Kasumi-1 (cell line): ENCODE measurements at regions not wholly inside any gene's neighbourhood (a gene's known extent, or its start where the extent isn't known, plus 50 kb on each side); places are given as distances from the start of the nearest gene placed in this dataset.

Experiments used
- DNase-seq, 2 experiments: peaks; one replicate each; lab custom pipeline; 2025; lab: John Stamatoyannopoulos, UW

DNA sequence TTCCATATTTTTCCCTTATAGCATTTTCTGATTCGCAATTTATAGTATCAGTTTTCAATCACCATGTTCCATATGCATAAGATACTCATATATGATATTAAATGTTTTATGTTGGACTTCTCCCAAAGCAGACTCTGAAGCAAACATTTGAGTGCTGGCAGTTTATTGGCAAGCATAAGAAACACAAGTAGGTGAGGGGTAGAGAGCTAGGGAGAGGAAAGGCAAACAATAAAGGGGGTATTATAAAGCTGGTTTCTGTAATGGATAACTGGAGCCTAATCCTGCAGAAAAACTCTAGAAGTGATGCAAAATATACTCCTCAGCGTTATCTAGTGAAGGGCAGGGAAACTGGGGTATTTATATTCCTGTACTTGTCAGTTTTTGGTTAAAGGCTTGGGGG is 491.5 kb upstream of the TGFBR2 start:
- DNase-seq, result no peak

DNA sequence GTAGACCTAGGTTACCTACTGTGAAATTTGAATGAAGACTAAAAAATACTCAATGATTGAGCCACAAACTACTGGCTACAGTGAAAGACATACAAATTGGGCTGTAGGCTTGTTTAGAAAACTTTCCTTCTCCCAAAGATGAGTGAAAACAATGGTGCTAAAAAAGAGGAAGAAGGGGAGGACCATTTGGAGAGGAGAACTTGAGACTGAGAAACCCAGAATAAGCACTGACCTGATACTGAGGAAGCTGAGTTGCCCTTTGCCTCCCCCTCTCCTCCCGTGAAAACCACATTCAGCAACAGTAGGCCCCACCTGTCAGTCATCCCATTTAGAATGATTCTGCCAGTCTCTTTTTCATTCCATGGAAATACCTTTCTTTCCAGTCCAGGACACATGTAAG is 484.0 kb upstream of the TGFBR2 start:
- peak; percentile 38 to 46 for DNase-seq

DNA sequence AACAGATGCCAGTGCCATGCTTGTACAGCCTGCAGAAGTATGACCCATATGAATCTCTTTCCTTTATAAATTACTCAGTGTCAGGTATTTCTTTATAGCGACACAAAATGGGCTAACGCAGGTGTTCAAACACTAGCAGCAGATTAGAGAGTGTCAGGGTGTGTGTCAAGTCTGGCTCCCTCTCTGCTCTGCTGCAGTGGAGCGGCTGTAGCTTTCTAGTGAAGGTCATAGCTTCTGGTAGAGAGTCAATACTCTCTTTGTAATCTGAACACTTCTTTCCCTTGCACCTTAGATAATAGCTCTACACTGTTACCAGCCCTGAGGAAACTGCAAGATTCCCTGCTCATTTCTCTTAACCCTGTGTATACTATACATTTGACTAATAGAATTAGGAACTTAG is 483.2 kb upstream of the TGFBR2 start:
- DNase-seq, result no peak

DNA sequence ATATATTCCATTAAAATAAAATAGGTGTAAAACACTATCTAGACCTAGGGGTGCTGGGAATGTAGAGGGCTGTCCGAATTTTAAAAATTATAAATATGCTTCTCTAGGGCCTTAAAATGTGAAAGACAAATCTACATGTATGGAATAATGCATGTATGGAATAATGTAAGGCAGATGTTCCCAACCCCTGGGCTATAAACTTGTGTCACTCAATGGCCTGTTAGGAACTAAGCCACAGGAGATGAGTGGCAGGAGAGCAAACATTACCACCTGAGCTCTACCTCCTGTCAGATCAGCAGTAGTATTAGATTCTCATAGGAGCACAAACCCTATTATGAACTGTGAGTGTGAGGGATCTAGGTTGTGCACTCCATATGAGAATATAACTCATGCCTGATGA is 482.6 kb upstream of the TGFBR2 start:
- DNase-seq, result no peak

DNA sequence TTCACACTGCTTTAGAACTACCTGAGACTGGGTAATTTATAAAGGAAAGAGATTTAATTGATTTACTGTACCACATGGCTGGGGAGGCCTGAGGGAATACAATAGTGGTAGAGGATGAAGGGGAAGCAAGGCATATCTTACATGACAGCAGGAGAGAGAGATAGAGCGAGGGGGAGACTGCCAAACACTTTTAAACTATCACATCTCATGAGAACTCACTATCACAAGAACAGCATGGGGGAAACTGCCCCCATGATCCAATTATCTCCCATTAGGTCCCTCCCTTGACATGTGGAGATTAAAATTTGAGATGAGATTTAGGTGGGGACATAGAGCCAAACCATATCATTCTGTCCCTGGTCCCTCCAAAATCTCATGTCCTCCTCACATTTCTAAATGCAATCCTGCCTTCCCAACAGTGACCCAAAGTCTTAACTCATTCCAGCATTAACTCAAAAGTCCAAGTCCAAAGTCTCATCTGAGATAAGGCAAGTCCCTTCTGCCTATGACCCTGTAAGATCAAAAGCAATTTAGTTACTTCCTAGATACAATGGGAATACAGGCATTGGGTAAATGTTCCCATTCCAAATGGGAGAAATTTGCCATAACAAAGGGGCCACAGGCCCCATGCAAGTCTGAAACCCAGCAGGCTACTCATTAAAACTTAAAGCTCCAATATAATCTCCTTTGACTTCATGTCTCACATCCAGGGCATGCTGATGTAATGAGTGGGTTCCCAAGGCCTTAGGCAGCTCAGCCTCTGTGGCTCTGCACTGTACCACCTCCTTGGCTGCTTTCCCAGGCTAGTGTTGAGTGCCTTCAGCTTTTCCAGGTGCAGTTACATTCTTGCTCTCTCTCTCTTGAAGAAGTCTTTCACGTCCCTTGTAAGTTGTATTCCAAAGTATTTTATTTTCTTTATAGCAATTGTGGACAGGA is 481.7 kb upstream of the TGFBR2 start:
- no peak for DNase-seq

DNA sequence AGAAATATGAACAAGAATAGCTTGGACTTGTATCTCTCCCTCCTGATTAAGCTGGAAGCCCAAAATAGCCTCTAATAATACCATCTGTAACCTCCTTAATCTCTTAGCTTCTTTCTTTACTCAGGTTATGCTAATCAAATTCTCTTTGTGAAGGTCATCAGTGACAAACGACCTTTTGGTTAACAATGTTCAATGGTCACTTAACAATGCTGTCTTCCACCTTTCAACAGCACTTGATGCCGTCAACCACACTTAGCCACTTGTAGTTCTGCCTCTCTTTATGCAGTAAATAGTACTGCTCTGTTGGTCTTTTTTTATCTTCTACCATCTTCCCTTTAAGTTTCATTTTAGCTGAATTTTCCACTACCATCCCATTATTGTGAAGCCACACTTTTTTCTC is 476.6 kb upstream of the TGFBR2 start:
- DNase-seq, result no peak

DNA sequence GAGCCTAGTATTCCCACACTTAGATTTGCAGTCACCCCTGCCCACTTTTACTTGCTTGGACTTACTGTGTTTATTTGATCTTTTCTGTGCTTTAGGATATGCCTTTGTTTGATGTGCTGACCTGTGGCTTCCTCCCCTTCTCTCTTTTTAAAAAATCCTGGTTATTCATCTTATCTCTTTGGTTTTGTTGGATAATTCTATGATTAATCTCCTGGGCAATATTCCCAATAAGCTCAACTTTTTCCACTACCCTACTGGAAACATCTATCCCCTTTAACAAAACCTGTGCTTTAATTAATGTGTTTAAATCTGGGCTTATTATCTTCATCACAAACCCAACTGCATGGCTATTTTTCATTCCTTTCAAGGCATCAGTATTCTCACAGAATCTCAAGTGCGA is 476.0 kb upstream of the TGFBR2 start:
- DNase-seq, result no peak

DNA sequence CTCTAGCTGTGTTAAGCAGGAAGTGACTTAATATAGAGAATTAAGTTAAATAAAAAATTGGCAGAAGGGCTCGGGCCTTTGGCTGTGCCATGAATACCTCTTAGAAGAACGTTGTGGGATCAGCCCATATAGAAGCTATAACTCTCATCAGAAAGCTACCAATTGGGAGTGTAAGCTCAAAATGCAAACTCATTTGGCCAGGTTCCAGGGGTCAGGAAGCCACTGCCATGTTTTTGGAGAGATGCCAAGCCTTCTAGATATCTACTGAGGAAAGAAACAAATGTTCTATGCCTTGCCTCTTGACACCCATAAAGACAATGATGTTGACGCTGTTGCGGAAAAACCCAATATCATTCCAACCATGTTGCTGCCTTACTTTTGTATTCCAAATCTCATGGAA is 475.2 kb upstream of the TGFBR2 start:
- DNase-seq, result no peak

DNA sequence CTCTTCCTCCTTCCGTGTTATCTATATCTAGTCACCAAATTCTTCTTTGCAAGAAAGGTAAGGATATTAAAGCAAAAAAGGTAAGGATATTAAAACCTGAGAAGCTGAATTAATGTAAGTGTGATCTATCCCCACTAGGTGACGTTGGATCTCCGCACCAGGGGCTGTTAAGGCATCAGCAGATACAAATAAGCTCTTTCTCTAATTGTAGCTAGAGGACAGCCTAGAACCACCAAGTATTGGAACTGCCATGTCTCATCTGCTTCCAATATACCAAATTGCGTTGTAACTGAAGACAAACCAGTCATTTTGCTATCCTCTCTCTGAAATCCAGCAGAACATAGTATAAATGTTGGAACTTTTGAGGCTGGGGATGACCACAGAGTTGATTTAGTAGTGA is 471.2 kb upstream of the TGFBR2 start:
- no peak for DNase-seq

DNA sequence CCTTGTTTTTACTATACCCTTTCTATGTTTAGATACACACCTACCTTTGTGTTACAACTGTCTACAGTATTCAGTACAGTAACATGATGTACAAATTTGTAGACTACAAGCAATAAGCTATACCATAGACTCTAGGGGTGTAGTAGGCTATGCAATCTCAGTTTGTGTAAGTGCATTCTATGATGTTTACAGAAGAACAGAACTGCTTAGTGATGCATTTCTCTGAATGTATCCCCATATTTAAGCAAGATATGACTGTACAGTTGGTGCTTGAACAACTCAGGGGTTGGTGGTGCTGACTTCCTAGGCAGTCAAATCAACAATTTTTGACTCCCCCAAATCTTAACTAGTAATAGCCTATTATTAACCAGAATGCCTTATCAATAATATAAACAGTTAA is 467.1 kb upstream of the TGFBR2 start:
- DNase-seq, result no peak

DNA sequence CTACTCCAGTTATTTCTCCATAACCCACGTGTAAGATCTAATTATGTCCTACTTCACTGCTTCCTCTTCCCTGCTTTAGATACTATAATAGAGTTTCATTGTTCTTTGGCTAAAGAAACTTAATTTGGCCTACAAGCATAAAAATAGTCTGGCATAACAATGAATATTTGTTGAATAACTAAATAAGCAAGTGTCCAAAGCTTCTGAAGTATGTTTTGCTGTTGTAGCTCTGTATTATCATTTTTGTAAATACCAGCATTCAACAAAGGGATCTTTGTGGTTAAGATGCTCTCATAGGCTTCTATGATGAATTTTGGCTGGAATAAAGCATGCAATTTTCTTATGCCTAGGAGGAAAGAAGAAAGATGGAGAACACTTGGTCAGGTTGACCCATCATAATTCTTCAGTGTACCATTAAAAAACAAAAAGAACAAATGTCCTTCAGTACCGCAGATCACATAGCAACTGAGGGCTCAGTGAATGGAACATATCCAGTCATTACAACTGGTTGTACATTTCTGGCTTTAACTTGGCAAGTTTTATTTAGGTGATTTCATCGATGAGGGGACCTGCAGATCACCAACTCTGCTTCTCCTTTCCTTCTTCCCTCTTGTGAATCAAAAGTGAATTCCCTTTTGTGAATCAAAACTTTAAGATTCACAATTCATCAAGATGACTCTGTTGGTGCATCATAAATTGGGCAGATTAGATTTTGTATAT is 465.9 kb upstream of the TGFBR2 start:
- DNase-seq, result no peak

DNA sequence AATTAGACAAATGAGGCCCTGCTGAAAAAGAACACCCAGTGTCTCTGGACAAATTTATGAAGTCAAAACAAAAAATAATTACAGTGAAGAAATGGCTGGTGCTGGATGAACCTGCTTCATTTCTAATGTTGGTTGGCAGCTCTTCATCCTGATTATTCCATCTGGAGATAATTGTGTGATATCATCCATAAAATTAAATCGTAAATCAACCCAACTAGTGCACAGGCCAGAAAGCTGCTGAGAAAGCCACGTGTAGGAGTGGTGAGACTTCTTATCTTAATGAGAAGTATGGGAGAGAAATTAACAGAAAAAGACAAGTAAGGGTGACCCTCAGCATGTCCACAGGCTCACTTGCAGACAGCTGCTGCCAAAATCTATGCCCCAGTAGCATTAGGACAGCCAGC is 465.2 kb upstream of the TGFBR2 start:
- DNase-seq, result no peak

DNA sequence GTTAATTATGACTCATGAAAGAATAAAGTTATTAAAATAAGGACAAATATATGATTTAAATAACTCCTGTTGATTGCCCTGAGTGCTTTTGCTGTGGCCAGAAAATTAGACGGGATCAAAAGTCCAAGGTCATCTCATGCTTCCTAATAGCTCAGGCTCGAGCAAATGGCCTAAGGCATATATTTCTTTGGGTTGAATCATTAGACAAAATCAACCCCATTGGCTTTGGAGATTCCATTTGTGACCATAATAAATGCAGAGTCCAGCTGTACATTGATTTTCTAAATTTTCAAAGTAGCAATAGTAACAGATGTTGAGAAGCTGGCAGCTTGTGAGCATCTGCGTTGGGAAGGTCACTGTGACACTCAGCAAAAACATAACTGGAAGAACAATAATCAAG is 464.5 kb upstream of the TGFBR2 start:
- no peak for DNase-seq

DNA sequence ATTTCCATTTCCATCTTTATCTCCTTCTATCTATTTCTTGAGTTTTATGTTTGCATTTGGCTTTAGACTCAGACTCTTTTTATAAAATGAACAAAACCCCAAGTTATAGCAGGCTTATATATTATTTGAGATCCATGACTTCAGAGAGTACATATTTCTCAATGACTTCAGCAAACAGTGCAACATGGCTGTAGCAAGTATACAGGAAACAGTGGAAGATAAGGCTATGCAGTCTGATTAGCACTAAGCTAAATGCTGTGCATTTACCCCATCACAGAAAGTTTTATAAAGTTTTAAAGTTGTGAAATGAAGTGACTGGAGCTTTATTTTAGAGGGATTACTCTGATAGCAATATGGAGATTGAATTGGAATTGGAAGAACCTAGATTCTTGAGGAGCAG is 463.5 kb upstream of the TGFBR2 start:
- DNase-seq, result no peak

DNA sequence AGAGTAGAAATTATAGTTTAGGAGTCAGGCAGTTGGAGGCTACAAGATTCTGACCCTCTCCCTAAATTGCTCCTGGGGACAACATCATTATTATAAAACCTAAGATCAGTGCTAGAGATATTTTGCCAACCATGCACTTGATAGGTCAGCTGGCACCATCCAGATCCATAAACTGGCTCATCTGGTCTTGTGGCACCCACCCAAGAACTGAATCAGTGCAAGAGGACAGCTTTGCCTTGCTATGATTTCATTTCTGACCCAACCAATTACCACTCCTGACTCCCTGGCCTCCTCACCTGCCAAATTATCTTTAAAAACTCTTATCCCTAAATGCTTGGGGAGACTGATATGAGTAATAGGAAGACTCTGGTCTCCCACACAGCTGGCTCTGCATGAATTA is 461.1 kb upstream of the TGFBR2 start:
- no peak for DNase-seq

DNA sequence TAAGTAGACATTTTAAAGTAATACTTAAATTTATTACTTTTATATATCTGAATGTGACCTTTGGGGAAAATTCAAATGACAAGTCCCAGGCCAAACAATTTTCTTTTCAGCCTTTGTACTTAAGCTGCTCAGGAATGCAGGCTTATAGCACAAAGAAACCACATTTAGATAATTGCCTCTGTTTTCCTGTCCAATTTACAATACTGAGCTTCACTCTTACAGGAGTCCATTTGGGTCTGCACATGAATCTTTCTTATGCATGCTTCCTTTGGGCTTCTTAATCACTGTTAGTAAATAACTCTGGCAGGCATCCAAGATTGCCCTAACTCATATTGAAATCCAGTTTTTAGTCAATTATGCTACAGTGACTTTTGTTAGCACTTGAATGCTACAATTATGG is 459.4 kb upstream of the TGFBR2 start:
- DNase-seq, result no peak

DNA sequence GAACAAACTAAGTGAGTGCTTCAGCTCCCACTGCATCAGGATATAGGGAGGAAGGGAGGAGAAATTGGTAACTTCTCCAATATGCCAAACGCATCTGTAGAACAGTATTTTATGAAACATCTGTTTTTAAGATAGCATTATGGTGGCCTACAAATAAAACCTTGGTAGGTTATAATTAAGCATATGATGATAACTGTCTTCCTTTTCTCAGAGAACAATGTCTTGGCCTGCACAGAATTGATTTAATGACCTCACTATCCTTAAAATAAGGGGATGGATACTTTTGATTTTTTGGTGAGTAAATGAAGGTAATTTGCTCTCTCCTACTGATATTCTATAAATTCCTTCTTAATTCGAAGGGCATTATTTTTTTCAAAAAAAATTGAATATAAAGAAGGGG is 451.5 kb upstream of the TGFBR2 start:
- DNase-seq, result no peak

DNA sequence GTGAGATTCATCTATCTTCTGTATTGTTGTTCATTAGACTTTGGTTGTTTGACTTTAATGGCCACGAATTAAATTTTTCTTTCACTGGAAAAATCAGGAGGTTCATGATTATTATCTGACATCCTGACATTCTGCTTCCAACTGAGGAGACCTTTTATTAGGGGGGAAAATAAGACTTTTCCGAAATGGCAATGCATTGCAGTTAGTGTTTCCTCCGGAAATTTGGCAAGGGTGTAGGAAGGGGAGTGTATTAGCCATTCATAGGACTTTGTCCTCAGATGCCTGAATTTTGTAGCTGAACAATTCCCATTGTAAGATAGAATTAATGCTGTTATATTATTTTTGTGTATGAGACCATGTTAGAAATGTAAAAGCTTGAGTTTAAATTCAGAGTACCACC is 450.6 kb upstream of the TGFBR2 start:
- no peak for DNase-seq

DNA sequence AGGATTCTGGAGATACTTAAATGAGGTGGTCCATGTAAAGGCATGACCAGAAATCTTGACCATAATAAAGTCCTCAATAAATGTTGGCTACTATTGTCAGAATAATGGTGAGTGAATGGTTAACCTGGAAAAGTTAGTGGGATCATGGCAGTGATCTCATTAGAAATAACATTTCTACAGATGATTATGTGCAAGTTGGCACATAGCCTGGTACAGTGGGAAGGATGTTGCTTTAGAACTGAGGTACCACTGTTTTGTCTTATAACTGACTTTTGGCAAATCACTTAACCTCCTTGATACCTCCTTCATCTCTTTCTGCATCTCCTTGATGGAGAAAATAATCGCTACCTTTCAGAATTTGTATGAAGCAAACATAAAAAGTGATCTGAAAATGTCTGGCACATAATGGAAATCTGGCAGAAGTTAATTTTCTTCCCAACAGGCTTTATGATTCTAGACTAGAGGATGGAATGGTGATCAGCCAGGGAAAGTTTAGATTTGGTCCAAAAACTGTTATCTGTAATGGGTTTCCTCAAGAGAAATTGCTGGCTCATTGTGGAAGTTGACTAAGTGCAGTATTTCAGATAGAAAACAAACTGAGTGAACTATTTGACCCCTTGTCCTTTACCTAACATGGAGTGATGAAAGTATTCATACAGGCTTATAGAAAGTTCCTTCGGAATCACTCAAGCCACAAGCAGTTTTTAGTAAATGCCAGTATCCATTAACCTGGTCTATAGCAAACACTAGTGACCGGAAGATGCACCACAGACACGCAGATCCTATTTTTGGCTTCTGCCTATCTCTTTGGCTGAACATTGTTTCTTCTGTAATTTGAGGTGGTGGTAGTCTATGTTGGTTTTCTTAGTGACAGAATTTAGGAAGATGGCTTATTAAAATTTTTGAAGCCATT is 449.6 kb upstream of the TGFBR2 start:
- DNase-seq, result no peak

DNA sequence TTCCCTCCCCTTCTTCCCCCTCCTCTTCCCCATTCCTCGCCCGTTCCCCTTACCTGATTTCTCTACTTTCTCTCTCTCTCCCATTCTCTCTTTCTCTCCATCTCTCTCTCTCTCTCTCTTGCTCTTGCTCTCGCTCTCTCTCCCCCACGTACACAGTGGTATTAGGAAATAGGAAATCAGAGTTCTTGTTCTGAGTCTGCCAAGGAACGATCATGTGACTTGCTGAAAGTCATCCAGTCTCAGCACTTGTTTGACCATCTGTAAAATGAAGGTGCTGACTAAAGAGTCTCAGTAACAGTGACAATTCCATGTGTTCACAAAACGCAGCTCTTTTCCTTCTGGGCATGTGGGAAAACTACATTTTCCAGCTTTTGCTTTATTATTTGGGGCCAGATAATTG is 445.0 kb upstream of the TGFBR2 start:
- no peak for DNase-seq

DNA sequence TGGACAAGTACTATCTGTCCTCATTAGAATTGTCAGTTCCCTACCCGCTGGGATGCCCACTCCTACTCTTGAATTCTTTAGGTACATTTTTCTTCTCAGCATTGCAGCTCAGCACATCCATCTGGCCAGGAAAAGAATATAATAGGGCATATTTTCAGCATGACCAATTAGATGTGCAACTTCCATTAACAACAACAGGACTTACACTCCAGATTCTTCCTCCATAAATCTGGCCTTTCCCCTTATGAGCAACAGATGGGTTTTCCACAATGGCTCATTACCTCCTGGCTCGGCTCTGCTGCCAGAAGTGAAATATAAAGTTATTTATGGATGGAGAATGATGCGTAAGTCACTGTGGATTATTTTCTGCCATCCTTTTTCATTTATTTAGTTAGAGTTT is 443.8 kb upstream of the TGFBR2 start:
- no peak for DNase-seq

DNA sequence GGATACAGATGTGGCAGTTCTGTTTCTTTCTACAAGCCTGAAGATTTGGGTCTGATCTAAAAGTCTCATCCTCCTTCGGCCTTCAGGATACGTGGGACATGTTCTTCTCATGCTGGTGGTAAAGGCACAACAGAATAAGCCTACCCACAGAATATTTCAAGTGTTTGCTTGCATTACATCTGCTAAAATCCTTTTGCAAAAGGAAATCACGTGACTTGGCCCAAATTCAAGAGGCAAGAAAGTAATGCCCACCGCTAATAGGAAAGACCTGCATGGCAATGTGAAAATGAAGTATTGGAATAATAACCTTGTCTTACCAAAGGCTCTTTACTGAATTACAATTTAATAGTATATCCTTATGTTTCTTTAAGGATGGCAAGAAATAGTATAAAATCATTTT is 439.9 kb upstream of the TGFBR2 start:
- no peak for DNase-seq
